ENCODE measurements at regions not wholly inside any gene's neighbourhood (a gene's known extent, or its start where the extent isn't known, plus 50 kb on each side); places are given as distances from the start of the nearest gene placed in this dataset.

GRCh38 chr5:2096887-2097505 lies 214.3 kb upstream of the IRX4 start:
- intact Hi-C loops (cut with micrococcal nuclease) = no loop called here
- Histone ChIP-seq H3K27me3 (ENCODE audit: insufficient read depth, low read length) (peaks cover 11% of the 10 kb centered on the region), H3K9me2 (ENCODE audit: insufficient read depth) (no peaks in the 10 kb centered on the region), H3K36me3 (ENCODE audit: control insufficient read depth in 1 of 2, insufficient read depth in 2 of 2, low read length in 2 of 2) (no peaks in the 10 kb centered on the region), H3K4me2 (ENCODE audit: low read length) (no peak overlapping the region), H3K9ac (ENCODE audit: low read length) (no peak overlapping the region), H3K9me3 (ENCODE audit: control insufficient read depth in 1 of 2, insufficient read depth in 1 of 2, low read depth in 1 of 2, low read length in 2 of 2) (no peaks in the 10 kb centered on the region), H3K4me1 (ENCODE audit: control insufficient read depth in 1 of 2, insufficient read depth in 2 of 2, low read length in 2 of 2) (no peaks in the 10 kb centered on the region; a peak in 1 of 4 replicates), H2AFZ (ENCODE audit: low read depth, low read length, poor library complexity, severe bottlenecking) (no peak overlapping the region), H3K4me3 (replicated peaks in 1 of 2; ENCODE audit: low read depth in 1 of 2, low read length in 2 of 2) (no peak overlapping the region), H3K79me2 (ENCODE audit: insufficient read depth, low read length) (no peaks in the 10 kb centered on the region), H3K27ac (ENCODE audit: low read depth, low read length) (no peak overlapping the region), H4K20me1 (ENCODE audit: insufficient read depth) (no peaks in the 10 kb centered on the region)
- RAD21 ChIA-PET (ENCODE audit: low non-redundant PET in 1 of 2, low total read pairs in 2 of 2, uncharacterized antibody in 2 of 2, unreplicated experiment in 2 of 2) = no interaction called here
- DNase-seq (ENCODE audit: low read depth, low spot score) (no peak), ATAC-seq (no peak)
- no peak for TF ChIP-seq CBX3 (IDR thresholded peaks at IDR 0.05; ENCODE audit: low read depth)
- BruUV-seq (replicated peaks) = no TSS peak
- CTCF ChIA-PET = no interaction called here
- POLR2A ChIA-PET = no interaction called here

- Histone ChIP-seq H3K4me3 (replicated peaks in 1 of 2; ENCODE audit: low read depth in 1 of 2, low read length in 2 of 2) (no peak overlapping the region), H3K9ac (ENCODE audit: low read length) (no peak overlapping the region), H3K9me3 (ENCODE audit: control insufficient read depth in 1 of 2, insufficient read depth in 1 of 2, low read depth in 1 of 2, low read length in 2 of 2) (no peaks in the 10 kb centered on the region), H3K9me2 (ENCODE audit: insufficient read depth) (no peaks in the 10 kb centered on the region), H4K20me1 (ENCODE audit: insufficient read depth) (no peaks in the 10 kb centered on the region; the same call in 1 of the 2 replicates), H3K27ac (ENCODE audit: low read depth, low read length) (no peak overlapping the region), H3K36me3 (ENCODE audit: control insufficient read depth in 1 of 2, insufficient read depth in 2 of 2, low read length in 2 of 2) (no peaks in the 10 kb centered on the region), H3K4me1 (ENCODE audit: control insufficient read depth in 1 of 2, insufficient read depth in 2 of 2, low read length in 2 of 2) (no peaks in the 10 kb centered on the region; a peak in 1 of 4 replicates), H3K4me2 (ENCODE audit: low read length) (no peak overlapping the region), H3K79me2 (ENCODE audit: insufficient read depth, low read length) (no peaks in the 10 kb centered on the region), H2AFZ (ENCODE audit: low read depth, low read length, poor library complexity, severe bottlenecking) (no peak overlapping the region), H3K27me3 (ENCODE audit: insufficient read depth, low read length) (peaks cover 25% of the 10 kb centered on the region)
- DNase-seq (ENCODE audit: low read depth, low spot score) (no peak), ATAC-seq (no peak)
- ChIA-PET CTCF (no interaction called here), POLR2A (no interaction called here), RAD21 (ENCODE audit: low non-redundant PET in 1 of 2, low total read pairs in 2 of 2, uncharacterized antibody in 2 of 2, unreplicated experiment in 2 of 2) (no interaction called here)
- intact Hi-C loops (cut with micrococcal nuclease) = no loop called here
- no peak for TF ChIP-seq ELF1 (IDR thresholded peaks at IDR 0.05; ENCODE audit: borderline replicate concordance, low read depth)
- TF ChIP-seq SIN3A (IDR thresholded peaks at IDR 0.05; ENCODE audit: low read depth) = no peak
- TF ChIP-seq EZH2phosphoT487 (IDR thresholded peaks at IDR 0.05; ENCODE audit: borderline replicate concordance) = no peak
- no peak for TF ChIP-seq ZNF274 (IDR thresholded peaks at IDR 0.05; ENCODE audit: low read depth, low read length)
- TF ChIP-seq CEBPB (IDR thresholded peaks at IDR 0.05; ENCODE audit: low read depth) = no peak
- no peak for TF ChIP-seq POLR2AphosphoS5 (IDR thresholded peaks at IDR 0.05; ENCODE audit: low read depth, low read length)
- no peak for TF ChIP-seq ZFX (IDR thresholded peaks at IDR 0.05)
- no peak for TF ChIP-seq FOSL1 (IDR thresholded peaks at IDR 0.05; ENCODE audit: low read depth)
- no peak for TF ChIP-seq EZH2 (IDR thresholded peaks at IDR 0.05)
- TF ChIP-seq MAX (IDR thresholded peaks at IDR 0.05) = no peak
- TF ChIP-seq, protein P1, sequence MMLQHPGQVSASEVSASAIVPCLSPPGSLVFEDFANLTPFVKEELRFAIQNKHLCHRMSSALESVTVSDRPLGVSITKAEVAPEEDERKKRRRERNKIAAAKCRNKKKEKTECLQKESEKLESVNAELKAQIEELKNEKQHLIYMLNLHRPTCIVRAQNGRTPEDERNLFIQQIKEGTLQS (IDR thresholded peaks at IDR 0.05) = no peak
- TF ChIP-seq SRF (IDR thresholded peaks at IDR 0.05; ENCODE audit: low read depth) = no peak
- no peak for TF ChIP-seq RAD21 (IDR thresholded peaks at IDR 0.05; ENCODE audit: low read depth)
- TF ChIP-seq SP1 (IDR thresholded peaks at IDR 0.05; ENCODE audit: low read depth) = no peak
- BruUV-seq (replicated peaks) = no TSS peak
Observed at GRCh38 chr5:2095011-2095410, 212.3 kb upstream of the IRX4 start.

Measured in HCT116 (cell line).